KMS-11 (cell line): ENCODE measurements at regions not wholly inside any gene's neighbourhood (a gene's known extent, or its start where the extent isn't known, plus 50 kb on each side); places are given as distances from the start of the nearest gene placed in this dataset.
A peak's percentile ranks its signal among the peaks of the same experiment; 100 is the strongest.

ENCODE experiments used
- H2AFZ ChIP-seq: fragments of 200-600 bp; sonication (generic); 2 replicates; pipeline ENCODE4 v1.6.1; 2016; ENCODE audit warnings: antibody characterized with exemption, mixed run types, low read depth
- H3K27ac ChIP-seq: fragments of 200-600 bp; sonication (generic); 2 replicates; pipeline ENCODE4 v1.6.1; 2016; ENCODE audit warnings: mild to moderate bottlenecking, mixed run types
- H3K27me3 ChIP-seq: fragments of 200-600 bp; sonication (generic); 2 replicates; pipeline ENCODE4 v1.6.1; 2017; ENCODE audit warnings: mild to moderate bottlenecking, low read depth, mixed run types, moderate library complexity; ENCODE audit not compliant: insufficient read depth
- H3K36me3 ChIP-seq: fragments of 200-600 bp; sonication (generic); 2 replicates; pipeline ENCODE4 v1.6.1; 2017; ENCODE audit warnings: mild to moderate bottlenecking, mixed run types; ENCODE audit not compliant: insufficient read depth
- H3K4me1 ChIP-seq: fragments of 200-600 bp; sonication (generic); 2 replicates; pipeline ENCODE4 v1.6.1; 2016; ENCODE audit warnings: mild to moderate bottlenecking, low read depth, mixed run types; ENCODE audit not compliant: poor library complexity, severe bottlenecking
- H3K4me2 ChIP-seq: fragments of 200-600 bp; sonication (generic); 2 replicates; pipeline ENCODE4 v1.7.0; 2016; ENCODE audit warnings: mild to moderate bottlenecking, mixed run types
- H3K4me3 ChIP-seq: fragments of 200-600 bp; sonication (generic); IDR thresholded peaks from 2 replicates; pipeline ENCODE4 v1.6.1; 2017; ENCODE audit warnings: low read depth, low read length, mixed read lengths; ENCODE audit not compliant: insufficient read depth
- H3K79me2 ChIP-seq: fragments of 200-600 bp; sonication (generic); 2 replicates; pipeline ENCODE4 v1.6.1; 2016; ENCODE audit warnings: low read depth, mixed run types; ENCODE audit not compliant: insufficient read depth
- H3K9ac ChIP-seq: fragments of 200-600 bp; sonication (generic); 2 replicates; pipeline ENCODE4 v1.6.1; 2016; ENCODE audit warnings: mild to moderate bottlenecking, mixed run types
- H4K20me1 ChIP-seq: fragments of 200-600 bp; sonication (generic); 2 replicates; pipeline ENCODE4 v1.6.1; 2016; ENCODE audit warnings: mild to moderate bottlenecking, mixed run types; ENCODE audit not compliant: insufficient read depth
- TF ChIP-seq, protein P1 (sequence below): fragments of 200-600 bp; sonication (generic); conservative IDR thresholded peaks from 2 replicates; pipeline ENCODE4 v1.6.1; 2017; ENCODE audit warnings: low read depth, mild to moderate bottlenecking, antibody characterized with exemption, low read length, moderate library complexity, mixed read lengths

DNA sequence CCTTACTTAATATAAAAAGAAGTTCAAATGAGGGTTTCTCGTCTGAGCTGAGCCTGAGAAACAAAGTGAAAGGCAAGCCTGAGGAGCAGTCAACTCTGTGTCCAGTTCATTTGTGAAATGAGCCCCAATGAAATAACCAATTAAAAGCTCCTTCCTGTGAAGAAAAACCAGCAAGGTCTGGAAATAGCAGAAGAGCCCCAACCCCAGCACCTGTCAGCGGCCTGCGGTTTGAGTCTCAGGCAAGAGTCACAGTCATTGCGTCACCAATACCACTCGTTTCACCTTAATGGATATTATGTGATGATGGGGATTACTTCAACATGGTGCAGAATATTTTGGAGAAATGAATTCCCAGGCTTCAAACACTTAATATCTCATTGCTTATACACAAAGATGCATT lies 211.3 kb upstream of the DPP6 start:
- no peak overlapping the region for H3K27ac ChIP-seq
- H3K4me2 ChIP-seq, result no peak overlapping the region
- H3K9ac ChIP-seq, result no peak overlapping the region
- no peaks in the 10 kb centered on the region for H3K36me3 ChIP-seq
- no peak overlapping the region for H2AFZ ChIP-seq
- TF ChIP-seq, protein P1, sequence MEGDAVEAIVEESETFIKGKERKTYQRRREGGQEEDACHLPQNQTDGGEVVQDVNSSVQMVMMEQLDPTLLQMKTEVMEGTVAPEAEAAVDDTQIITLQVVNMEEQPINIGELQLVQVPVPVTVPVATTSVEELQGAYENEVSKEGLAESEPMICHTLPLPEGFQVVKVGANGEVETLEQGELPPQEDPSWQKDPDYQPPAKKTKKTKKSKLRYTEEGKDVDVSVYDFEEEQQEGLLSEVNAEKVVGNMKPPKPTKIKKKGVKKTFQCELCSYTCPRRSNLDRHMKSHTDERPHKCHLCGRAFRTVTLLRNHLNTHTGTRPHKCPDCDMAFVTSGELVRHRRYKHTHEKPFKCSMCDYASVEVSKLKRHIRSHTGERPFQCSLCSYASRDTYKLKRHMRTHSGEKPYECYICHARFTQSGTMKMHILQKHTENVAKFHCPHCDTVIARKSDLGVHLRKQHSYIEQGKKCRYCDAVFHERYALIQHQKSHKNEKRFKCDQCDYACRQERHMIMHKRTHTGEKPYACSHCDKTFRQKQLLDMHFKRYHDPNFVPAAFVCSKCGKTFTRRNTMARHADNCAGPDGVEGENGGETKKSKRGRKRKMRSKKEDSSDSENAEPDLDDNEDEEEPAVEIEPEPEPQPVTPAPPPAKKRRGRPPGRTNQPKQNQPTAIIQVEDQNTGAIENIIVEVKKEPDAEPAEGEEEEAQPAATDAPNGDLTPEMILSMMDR, result no peak
- H3K27me3 ChIP-seq, result no peaks in the 10 kb centered on the region
- H3K79me2 ChIP-seq, result no peaks in the 10 kb centered on the region
- H4K20me1 ChIP-seq, result no peaks in the 10 kb centered on the region
- no peaks in the 10 kb centered on the region for H3K4me1 ChIP-seq
- no peak overlapping the region for H3K4me3 ChIP-seq

DNA sequence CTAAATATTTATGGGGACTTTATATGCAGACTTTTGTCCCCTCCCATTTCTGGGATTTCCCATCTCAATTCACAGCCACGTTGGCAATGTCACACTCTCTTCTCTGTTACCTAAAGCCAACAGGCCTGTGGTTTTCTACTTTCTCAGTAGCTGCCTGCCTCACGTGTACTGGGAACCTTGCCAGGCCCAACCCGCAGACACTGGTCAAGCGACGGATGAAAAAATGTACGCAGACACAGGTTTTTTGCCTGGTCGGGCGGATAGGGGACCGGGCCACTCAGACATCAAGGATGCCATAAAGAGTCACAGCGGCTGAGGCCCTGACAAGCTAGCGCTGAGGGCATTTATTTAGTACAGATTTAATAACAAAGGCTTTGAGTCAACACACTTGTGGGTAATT lies 204.4 kb upstream of the DPP6 start:
- TF ChIP-seq, protein P1, result no peak
- H3K4me2 ChIP-seq, result peak overlapping the region; percentile 31; the same call in 1 of the 2 replicates

DNA sequence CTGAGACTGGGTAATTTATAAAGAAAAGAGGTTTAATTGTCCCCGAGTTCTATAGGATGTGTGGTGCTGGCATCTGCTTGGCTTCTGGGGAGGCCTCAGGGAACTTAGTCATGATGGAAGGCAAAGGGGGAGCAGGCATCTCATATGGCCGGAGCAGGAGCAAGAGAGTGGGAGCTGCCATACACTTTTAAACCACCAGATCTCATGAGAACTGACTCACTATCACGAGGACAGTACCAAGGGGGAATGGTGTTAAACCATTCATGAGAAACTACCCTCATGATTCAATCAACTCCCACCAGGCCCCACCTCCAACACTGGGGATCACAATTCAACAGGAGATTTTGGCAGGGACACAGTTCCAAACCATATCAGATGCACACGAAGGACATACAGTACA lies 199.9 kb upstream of the DPP6 start:
- TF ChIP-seq, protein P1, result no peak
- Histone ChIP-seq H3K27me3 (no peaks in the 10 kb centered on the region), H3K27ac (no peak overlapping the region), H3K4me2 (no peak overlapping the region), H3K79me2 (no peaks in the 10 kb centered on the region), H2AFZ (no peak overlapping the region), H4K20me1 (no peaks in the 10 kb centered on the region), H3K4me1 (peaks cover 11% of the 10 kb centered on the region), H3K36me3 (no peaks in the 10 kb centered on the region), H3K4me3 (no peak overlapping the region), H3K9ac (no peak overlapping the region)

More for the DNA sequence above, 204.4 kb upstream of the DPP6 start:
- H3K4me1 ChIP-seq, result peaks cover 16% of the 10 kb centered on the region
- no peaks in the 10 kb centered on the region for H3K79me2 ChIP-seq
- no peaks in the 10 kb centered on the region for H4K20me1 ChIP-seq
- no peak overlapping the region for H3K4me3 ChIP-seq
- H3K36me3 ChIP-seq, result no peaks in the 10 kb centered on the region
- no peak overlapping the region for H2AFZ ChIP-seq
- H3K27me3 ChIP-seq, result no peaks in the 10 kb centered on the region
- H3K27ac ChIP-seq, result no peak overlapping the region
- H3K9ac ChIP-seq, result no peak overlapping the region

DNA sequence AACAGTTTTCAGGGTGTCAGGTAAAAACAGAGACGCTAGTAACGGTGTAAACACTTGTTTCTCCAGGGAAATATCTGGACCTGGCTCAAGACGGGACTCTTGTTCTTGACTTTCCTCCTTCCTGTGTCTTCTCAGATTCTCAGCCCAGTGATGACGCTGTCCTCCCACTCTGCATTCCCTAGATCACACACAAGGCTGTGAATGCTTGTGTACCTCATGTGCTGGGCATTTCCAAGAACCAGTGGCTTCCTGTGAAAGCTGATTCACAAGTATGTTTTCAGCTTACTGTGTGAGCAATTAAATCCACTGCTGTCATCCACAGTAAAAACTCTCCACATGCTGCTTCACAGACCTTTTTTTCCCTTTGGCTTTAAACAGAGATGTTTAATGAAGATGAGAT lies 193.8 kb upstream of the DPP6 start:
- Histone ChIP-seq H3K4me1 (no peaks in the 10 kb centered on the region), H3K36me3 (no peaks in the 10 kb centered on the region), H3K27me3 (no peaks in the 10 kb centered on the region), H3K9ac (no peak overlapping the region), H3K4me3 (no peak overlapping the region), H4K20me1 (no peaks in the 10 kb centered on the region), H2AFZ (no peak overlapping the region), H3K79me2 (no peaks in the 10 kb centered on the region), H3K27ac (no peak overlapping the region), H3K4me2 (no peak overlapping the region)
- TF ChIP-seq, protein P1, result no peak
